ENCODE measurements at regions not wholly inside any gene's neighbourhood (a gene's known extent, or its start where the extent isn't known, plus 50 kb on each side); places are given as distances from the start of the nearest gene placed in this dataset.

- no peak for TF ChIP-seq CTCF (IDR thresholded peaks at IDR 0.05)
- no peak for TF ChIP-seq POLR2A (IDR thresholded peaks at IDR 0.05)
These were observed 940.4 kb downstream of the KCNJ2 start for GRCh38 chr17:71109697-71110096.
